ENCODE measurements at regions not wholly inside any gene's neighbourhood (a gene's known extent, or its start where the extent isn't known, plus 50 kb on each side); places are given as distances from the start of the nearest gene placed in this dataset.

DNA sequence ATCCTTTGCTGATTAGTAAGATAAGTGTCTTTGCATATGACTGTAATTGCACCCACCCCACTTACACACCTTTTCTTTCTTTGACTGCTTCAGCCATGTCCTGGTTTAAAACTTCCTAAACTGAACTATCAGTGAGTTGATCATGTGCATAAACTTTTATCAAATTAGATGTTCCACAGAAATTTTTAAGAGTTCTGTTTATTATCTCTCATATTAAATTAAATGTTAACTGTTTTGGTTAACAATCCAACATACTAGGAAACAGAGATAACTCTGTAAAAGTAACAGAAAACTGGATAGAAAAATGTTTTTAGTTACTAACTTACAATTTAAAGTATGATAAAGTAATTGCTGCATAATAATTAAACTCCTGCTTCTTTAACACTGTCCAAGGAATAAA is 959.6 kb upstream of the LRRN3 start:
- TF ChIP-seq EZH2phosphoT487 (IDR thresholded peaks at IDR 0.05; ENCODE audit: insufficient read depth, low read depth) (no peak), EZH2 (IDR thresholded peaks at IDR 0.05; ENCODE audit: insufficient read depth, poor library complexity, severe bottlenecking) (no peak)
